ENCODE measurements at regions not wholly inside any gene's neighbourhood (a gene's known extent, or its start where the extent isn't known, plus 50 kb on each side); places are given as distances from the start of the nearest gene placed in this dataset.
"Not testable (repeated sequence)": the region's sequence is repeated elsewhere in the genome, so short reads cannot be mapped to it uniquely, and the experiment has no call there.

GRCh38 chr1:2851918-2852317 is 50.4 kb upstream of the TTC34 start:
- DNase-seq = not testable (repeated sequence)

- DNase-seq = no peak
Observed at GRCh38 chr1:2853711-2854110, 52.2 kb upstream of the TTC34 start.

GRCh38 chr1:2854151-2854550 is 52.7 kb upstream of the TTC34 start:
- DNase-seq = no peak

- DNase-seq = no peak
Observed at GRCh38 chr1:2854611-2855010, 53.1 kb upstream of the TTC34 start.

- DNase-seq = no peak
Observed at GRCh38 chr1:2855206-2856065, 53.9 kb upstream of the TTC34 start.

- DNase-seq = no peak
Observed at GRCh38 chr1:2856066-2856390, 54.5 kb upstream of the TTC34 start.

- no peak for DNase-seq
Observed at GRCh38 chr1:2856676-2857375, 55.3 kb upstream of the TTC34 start.

GRCh38 chr1:2857521-2857920 is 56.0 kb upstream of the TTC34 start:
- DNase-seq = no peak

- no peak for DNase-seq
Observed at GRCh38 chr1:2858676-2859075, 57.2 kb upstream of the TTC34 start.

GRCh38 chr1:2859219-2859880 is 57.9 kb upstream of the TTC34 start:
- no peak for DNase-seq

GRCh38 chr1:2859881-2860430 is 58.5 kb upstream of the TTC34 start:
- no peak for DNase-seq

GRCh38 chr1:2860476-2861142 is 59.1 kb upstream of the TTC34 start:
- DNase-seq = no peak

- DNase-seq = no peak
Observed at GRCh38 chr1:2861143-2861987, 59.9 kb upstream of the TTC34 start.

- DNase-seq = no peak
Observed at GRCh38 chr1:2861988-2862813, 60.7 kb upstream of the TTC34 start.

GRCh38 chr1:2862814-2863647 is 61.5 kb upstream of the TTC34 start:
- DNase-seq = no peak

- no peak for DNase-seq
Observed at GRCh38 chr1:2863648-2863963, 62.1 kb upstream of the TTC34 start.

- no peak for DNase-seq
Observed at GRCh38 chr1:2864203-2864905, 62.9 kb upstream of the TTC34 start.

- no peak for DNase-seq
Observed at GRCh38 chr1:2865000-2865399, 63.5 kb upstream of the TTC34 start.

GRCh38 chr1:2865571-2866421 is 64.3 kb upstream of the TTC34 start:
- no peak for DNase-seq
